ENCODE measurements at regions not wholly inside any gene's neighbourhood (a gene's known extent, or its start where the extent isn't known, plus 50 kb on each side); places are given as distances from the start of the nearest gene placed in this dataset.

- CTCF ChIA-PET, result interaction anchor here (3.2 to 5.9 kb wide), 2 partner anchors 226 to 575 kb away, joined by 23 to 109 read pairs; no protein-coding TSS in a partner anchor
- no peak for FAIRE-seq
- dilution Hi-C loops (cut with MboI; ENCODE audit: extremely low pct_ligation_motif_present, low sequenced_read_pairs), result no loop called here
Observed at GRCh38 chr3:34109021-34109420, 310.6 kb downstream of the PDCD6IP start.

More at GRCh38 chr3:34109021-34109420, 310.6 kb downstream of the PDCD6IP start:
- Histone ChIP-seq H3K9ac (replicated peaks; ENCODE audit: extremely low read depth, insufficient read depth, low read length) (no peak overlapping the region), H3K27ac (ENCODE audit: insufficient read depth, low read depth, low read length) (no peak overlapping the region), H3K4me3 (replicated peaks in 1 of 3; ENCODE audit: insufficient read depth in 1 of 3, low read depth in 1 of 3, low read length in 3 of 3) (no peak overlapping the region), H3K4me2 (ENCODE audit: insufficient read depth, low read length) (no peak overlapping the region), H3K36me3 (ENCODE audit: control insufficient read depth in 2 of 2, extremely low read depth in 1 of 2, insufficient read depth in 2 of 2, low read length in 2 of 2) (no peaks in the 10 kb centered on the region), H2AFZ (ENCODE audit: low read depth, low read length) (no peak overlapping the region), H3K9me3 (replicated peaks; ENCODE audit: control insufficient read depth, insufficient read depth, low read length) (no peaks in the 10 kb centered on the region), H3K79me2 (ENCODE audit: control insufficient read depth, insufficient read depth, low read length) (no peaks in the 10 kb centered on the region), H3K4me1 (ENCODE audit: control insufficient read depth, extremely low read depth, insufficient read depth, low read length) (no peaks in the 10 kb centered on the region), H3K27me3 (ENCODE audit: control insufficient read depth in 2 of 2, insufficient read depth in 2 of 2, low read length in 2 of 2) (no peaks in the 10 kb centered on the region), H4K20me1 (replicated peaks; ENCODE audit: control insufficient read depth, extremely low read depth, insufficient read depth, low read length) (no peaks in the 10 kb centered on the region), H3K9me1 (replicated peaks; ENCODE audit: control insufficient read depth, extremely low read depth, insufficient read depth, low read length) (no peaks in the 10 kb centered on the region)
- TF ChIP-seq POLR2AphosphoS5 (IDR thresholded peaks at IDR 0.05; ENCODE audit: insufficient read depth, low read depth, low read length), result no peak
- TF ChIP-seq POLR2A (IDR thresholded peaks at IDR 0.05; ENCODE audit: low read depth, low read length), result no peak
- no peak for TF ChIP-seq FOS (IDR thresholded peaks at IDR 0.05; ENCODE audit: borderline replicate concordance, insufficient read depth, low read length)
- no peak for TF ChIP-seq MYC (IDR thresholded peaks at IDR 0.05; ENCODE audit: low read depth, low read length)
- no peak for TF ChIP-seq EZH2 (IDR thresholded peaks at IDR 0.05; ENCODE audit: borderline replicate concordance, low read depth, low read length, severe bottlenecking)
- TF ChIP-seq GATA2 (IDR thresholded peaks at IDR 0.05; ENCODE audit: insufficient read depth, insufficient read length, low read depth, low read length), result no peak
- TF ChIP-seq MAX (IDR thresholded peaks at IDR 0.05; ENCODE audit: insufficient read depth, insufficient read length), result no peak
- TF ChIP-seq CTCF (IDR thresholded peaks at IDR 0.05; ENCODE audit: extremely low read depth in 1 of 2, insufficient read depth in 1 of 2, low read depth in 1 of 2, low read length in 2 of 2), result no peak
- no peak for TF ChIP-seq JUN (IDR thresholded peaks at IDR 0.05; ENCODE audit: borderline replicate concordance, insufficient read depth, insufficient read length, low read depth)
- no TSS peak for BruUV-seq (replicated peaks)
- POLR2A ChIA-PET, result no interaction called here
- intact Hi-C loops (cut with micrococcal nuclease), result loop anchor here (5.0 to 10.0 kb wide), 2 partner anchors 168 to 276 kb away; no protein-coding TSS in a partner anchor
- DNase-seq (ENCODE audit: low read depth, low spot score), result no peak

Measured in endothelial cell of umbilical vein (primary cell).